ENCODE measurements at regions not wholly inside any gene's neighbourhood (a gene's known extent, or its start where the extent isn't known, plus 50 kb on each side); places are given as distances from the start of the nearest gene placed in this dataset.

GRCh38 chr2:180679693-180680092 is 300.7 kb upstream of the UBE2E3 start:
- TF ChIP-seq, protein P1, sequence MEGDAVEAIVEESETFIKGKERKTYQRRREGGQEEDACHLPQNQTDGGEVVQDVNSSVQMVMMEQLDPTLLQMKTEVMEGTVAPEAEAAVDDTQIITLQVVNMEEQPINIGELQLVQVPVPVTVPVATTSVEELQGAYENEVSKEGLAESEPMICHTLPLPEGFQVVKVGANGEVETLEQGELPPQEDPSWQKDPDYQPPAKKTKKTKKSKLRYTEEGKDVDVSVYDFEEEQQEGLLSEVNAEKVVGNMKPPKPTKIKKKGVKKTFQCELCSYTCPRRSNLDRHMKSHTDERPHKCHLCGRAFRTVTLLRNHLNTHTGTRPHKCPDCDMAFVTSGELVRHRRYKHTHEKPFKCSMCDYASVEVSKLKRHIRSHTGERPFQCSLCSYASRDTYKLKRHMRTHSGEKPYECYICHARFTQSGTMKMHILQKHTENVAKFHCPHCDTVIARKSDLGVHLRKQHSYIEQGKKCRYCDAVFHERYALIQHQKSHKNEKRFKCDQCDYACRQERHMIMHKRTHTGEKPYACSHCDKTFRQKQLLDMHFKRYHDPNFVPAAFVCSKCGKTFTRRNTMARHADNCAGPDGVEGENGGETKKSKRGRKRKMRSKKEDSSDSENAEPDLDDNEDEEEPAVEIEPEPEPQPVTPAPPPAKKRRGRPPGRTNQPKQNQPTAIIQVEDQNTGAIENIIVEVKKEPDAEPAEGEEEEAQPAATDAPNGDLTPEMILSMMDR (IDR thresholded peaks at IDR 0.05): no peak
- no peak for TF ChIP-seq POLR2A (IDR thresholded peaks at IDR 0.05)
